Loucy (cell line): ENCODE measurements at regions not wholly inside any gene's neighbourhood (a gene's known extent, or its start where the extent isn't known, plus 50 kb on each side); places are given as distances from the start of the nearest gene placed in this dataset.

Experiments
- H2AFZ ChIP-seq: fragments of 200-600 bp; sonication (generic); 2 replicates; pipeline ENCODE4 v1.6.0; 2016; ENCODE audit warnings: antibody characterized with exemption, mild to moderate bottlenecking, low read length, moderate library complexity
- H3F3A ChIP-seq: fragments of 200-600 bp; 2 replicates; pipeline ENCODE4 v1.6.0; 2016; ENCODE audit warnings: antibody characterized with exemption, low read depth, mild to moderate bottlenecking
- H3K27me3 ChIP-seq: fragments of 200-600 bp; sonication (generic); 2 replicates; pipeline ENCODE4 v1.6.1; 2014; ENCODE audit warnings: low read length, mild to moderate bottlenecking; ENCODE audit not compliant: insufficient read depth, poor library complexity, severe bottlenecking
- H3K36me3 ChIP-seq: fragments of 200-600 bp; sonication (generic); 2 replicates; pipeline ENCODE4 v1.6.1; 2016; ENCODE audit warnings: low read length; ENCODE audit not compliant: insufficient read depth
- H3K4me1 ChIP-seq: fragments of 200-600 bp; sonication (generic); 2 replicates; pipeline ENCODE4 v1.5.1; 2014; ENCODE audit warnings: low read length, mild to moderate bottlenecking; ENCODE audit not compliant: insufficient read depth, poor library complexity, severe bottlenecking
- H3K4me2 ChIP-seq: fragments of 200-600 bp; sonication (generic); 2 replicates; pipeline ENCODE4 v1.6.0; 2014; ENCODE audit warnings: antibody characterized with exemption, low read length, low read depth, mild to moderate bottlenecking; ENCODE audit not compliant: poor library complexity, severe bottlenecking
- H3K4me3 ChIP-seq: fragments of 200-600 bp; sonication (generic); 2 replicates; pipeline ENCODE4 v1.5.1; 2014; ENCODE audit warnings: low read length, mild to moderate bottlenecking, mixed read lengths; ENCODE audit not compliant: poor library complexity, severe bottlenecking
- H3K79me2 ChIP-seq: fragments of 200-600 bp; sonication (generic); 2 replicates; pipeline ENCODE4 v1.6.1; 2014; ENCODE audit warnings: low read length; ENCODE audit not compliant: insufficient read depth
- H3K9ac ChIP-seq: fragments of 200-600 bp; sonication (generic); 2 replicates; pipeline ENCODE4 v1.6.0; 2014; ENCODE audit warnings: mild to moderate bottlenecking, low read depth, low read length, moderate library complexity; ENCODE audit not compliant: poor library complexity, severe bottlenecking
- H3K9me2 ChIP-seq: fragments of 200-600 bp; sonication (generic); replicated peaks from 2 replicates; pipeline ENCODE4 v1.6.1; 2016; ENCODE audit warnings: low read depth, low read length, mixed read lengths
- H3K9me3 ChIP-seq: fragments of 200-600 bp; sonication (generic); 2 replicates; pipeline ENCODE4 v1.6.1; 2014; ENCODE audit warnings: mild to moderate bottlenecking, antibody characterized with exemption, low read length, low read depth; ENCODE audit not compliant: insufficient read depth
- H4K20me1 ChIP-seq: fragments of 200-600 bp; sonication (generic); 2 replicates; pipeline ENCODE4 v1.6.0; 2014; ENCODE audit warnings: antibody characterized with exemption, low read length, mild to moderate bottlenecking; ENCODE audit not compliant: insufficient read depth, poor library complexity, severe bottlenecking
- EZH2phosphoT487 ChIP-seq: fragments of 200-600 bp; IDR thresholded peaks from 2 replicates; pipeline ENCODE4 v1.6.1; 2018; ENCODE audit warnings: antibody characterized with exemption, mild to moderate bottlenecking, moderate library complexity, borderline replicate concordance
- TF ChIP-seq, protein P1 (sequence below): fragments of 200-600 bp; sonication (generic); conservative IDR thresholded peaks from 2 replicates; pipeline ENCODE4 v1.5.1; 2014; ENCODE audit warnings: mild to moderate bottlenecking, antibody characterized with exemption, low read length

DNA sequence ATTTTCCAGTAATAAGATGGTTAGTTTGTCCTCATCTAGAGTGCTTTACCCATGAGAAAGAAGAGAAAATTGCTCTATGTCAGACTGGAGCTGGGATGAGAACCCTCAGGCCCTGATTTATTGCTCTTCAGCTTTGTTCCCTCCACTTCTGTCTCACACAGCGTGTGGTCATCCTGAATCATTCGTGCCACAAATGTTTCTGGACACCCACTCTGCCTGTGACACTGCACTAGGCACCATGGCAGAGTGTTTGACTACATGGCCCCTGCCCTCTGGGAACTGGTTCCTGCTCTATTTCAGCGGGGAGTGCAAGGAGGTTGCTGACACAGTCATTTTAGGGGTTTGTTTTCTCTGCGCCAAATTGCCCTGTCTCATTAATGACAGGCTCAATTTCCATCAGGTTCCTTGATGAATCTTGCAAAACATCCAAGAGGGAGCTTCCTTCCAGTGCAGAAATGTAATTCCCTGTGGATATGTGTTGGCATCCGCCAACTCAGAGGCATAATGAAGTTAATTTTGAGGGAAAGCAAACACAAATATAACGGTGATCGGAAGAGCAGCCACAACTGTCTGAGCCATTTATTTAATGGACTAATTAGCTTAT lies 207.5 kb downstream of the CLIC5 start:
- no peaks in the 10 kb centered on the region for H3K9me2 ChIP-seq
- H3K79me2 ChIP-seq: no peaks in the 10 kb centered on the region
- no peaks in the 10 kb centered on the region for H3K27me3 ChIP-seq
- H3K4me2 ChIP-seq: peak overlapping the region; percentile 47
- no peaks in the 10 kb centered on the region for H3F3A ChIP-seq
- H4K20me1 ChIP-seq: no peaks in the 10 kb centered on the region
- no peak overlapping the region for H3K9ac ChIP-seq
- no peaks in the 10 kb centered on the region; the same call in 1 of the 2 replicates for H3K9me3 ChIP-seq
- peaks cover 25% of the 10 kb centered on the region for H3K4me1 ChIP-seq
- no peak overlapping the region for H3K4me3 ChIP-seq
- H2AFZ ChIP-seq: no peak overlapping the region
- TF ChIP-seq EZH2phosphoT487: no peak
- TF ChIP-seq, protein P1, sequence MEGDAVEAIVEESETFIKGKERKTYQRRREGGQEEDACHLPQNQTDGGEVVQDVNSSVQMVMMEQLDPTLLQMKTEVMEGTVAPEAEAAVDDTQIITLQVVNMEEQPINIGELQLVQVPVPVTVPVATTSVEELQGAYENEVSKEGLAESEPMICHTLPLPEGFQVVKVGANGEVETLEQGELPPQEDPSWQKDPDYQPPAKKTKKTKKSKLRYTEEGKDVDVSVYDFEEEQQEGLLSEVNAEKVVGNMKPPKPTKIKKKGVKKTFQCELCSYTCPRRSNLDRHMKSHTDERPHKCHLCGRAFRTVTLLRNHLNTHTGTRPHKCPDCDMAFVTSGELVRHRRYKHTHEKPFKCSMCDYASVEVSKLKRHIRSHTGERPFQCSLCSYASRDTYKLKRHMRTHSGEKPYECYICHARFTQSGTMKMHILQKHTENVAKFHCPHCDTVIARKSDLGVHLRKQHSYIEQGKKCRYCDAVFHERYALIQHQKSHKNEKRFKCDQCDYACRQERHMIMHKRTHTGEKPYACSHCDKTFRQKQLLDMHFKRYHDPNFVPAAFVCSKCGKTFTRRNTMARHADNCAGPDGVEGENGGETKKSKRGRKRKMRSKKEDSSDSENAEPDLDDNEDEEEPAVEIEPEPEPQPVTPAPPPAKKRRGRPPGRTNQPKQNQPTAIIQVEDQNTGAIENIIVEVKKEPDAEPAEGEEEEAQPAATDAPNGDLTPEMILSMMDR: no peak
- H3K36me3 ChIP-seq: no peaks in the 10 kb centered on the region

DNA sequence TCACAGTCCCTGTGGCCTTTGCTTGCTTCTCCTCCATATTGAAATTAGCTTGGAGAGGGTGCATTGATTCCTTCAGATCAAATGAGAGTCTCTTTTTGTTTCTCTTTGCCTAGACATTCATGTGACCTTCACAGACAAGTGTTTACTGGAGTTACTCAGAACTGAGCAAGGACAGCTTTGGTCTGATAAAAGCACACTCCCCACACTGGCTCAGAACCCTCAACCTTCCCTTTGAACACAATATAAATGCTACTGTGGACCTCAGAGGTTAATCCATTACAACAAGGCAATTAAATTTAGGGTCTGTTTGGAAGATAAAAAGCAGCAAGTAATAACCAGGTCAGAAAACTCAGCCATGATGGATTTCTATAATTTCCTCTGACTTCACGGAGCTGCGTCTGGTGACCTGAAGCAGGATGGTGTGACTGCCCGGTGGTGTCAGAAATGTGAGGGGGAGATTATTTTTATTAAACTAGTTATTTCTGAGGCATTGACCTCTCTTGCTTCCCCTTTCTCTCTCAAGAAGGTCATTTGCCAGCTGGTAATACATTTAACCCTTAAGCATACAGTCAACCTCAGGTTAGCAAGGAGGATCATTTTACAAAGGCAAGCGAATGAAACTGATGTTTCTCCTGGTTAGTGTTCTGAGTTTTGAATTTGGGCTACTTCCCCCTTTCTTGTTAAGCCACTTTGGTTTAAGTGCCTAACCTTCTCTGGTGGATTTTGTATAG lies 208.2 kb downstream of the CLIC5 start:
- H3K9ac ChIP-seq: no peak overlapping the region
- no peaks in the 10 kb centered on the region for H3K36me3 ChIP-seq
- no peaks in the 10 kb centered on the region for H3K27me3 ChIP-seq
- no peaks in the 10 kb centered on the region for H3F3A ChIP-seq
- H3K4me3 ChIP-seq: no peak overlapping the region
- H3K4me2 ChIP-seq: no peak overlapping the region
- H3K79me2 ChIP-seq: no peaks in the 10 kb centered on the region
- H3K9me2 ChIP-seq: no peaks in the 10 kb centered on the region
- H3K9me3 ChIP-seq: no peaks in the 10 kb centered on the region; the same call in 1 of the 2 replicates
- H3K4me1 ChIP-seq: peaks cover 18% of the 10 kb centered on the region
- H2AFZ ChIP-seq: 0 out of 2 replicates have a peak overlapping the region, but pooled peaks have one; percentile 4
- TF ChIP-seq, protein P1: no peak
- TF ChIP-seq EZH2phosphoT487: no peak
- no peaks in the 10 kb centered on the region for H4K20me1 ChIP-seq

DNA sequence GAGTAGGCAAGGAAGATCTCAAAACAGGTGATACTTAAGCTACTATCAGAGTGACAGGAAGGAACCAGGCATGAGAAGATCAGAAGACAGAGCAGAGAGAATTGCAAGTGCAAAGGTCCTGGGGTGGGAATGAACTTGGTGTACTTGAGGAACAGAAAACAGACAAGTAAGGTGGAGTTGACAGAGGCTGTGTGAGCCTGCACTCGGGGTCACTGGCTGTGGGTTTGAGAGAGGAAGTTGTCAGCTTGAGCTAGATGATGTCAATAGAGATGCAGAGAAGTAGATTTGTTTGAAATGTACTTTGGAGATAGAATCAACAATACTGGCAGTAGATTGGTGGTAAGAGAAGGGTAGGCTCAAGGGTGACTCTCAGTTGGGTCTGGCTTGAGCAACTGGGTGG lies 209.5 kb downstream of the CLIC5 start:
- H3F3A ChIP-seq: no peaks in the 10 kb centered on the region

More for the DNA sequence above, 209.5 kb downstream of the CLIC5 start:
- Histone ChIP-seq H3K27me3 (no peaks in the 10 kb centered on the region), H3K9me3 (no peaks in the 10 kb centered on the region; the same call in 1 of the 2 replicates), H2AFZ (no peak overlapping the region), H3K36me3 (no peaks in the 10 kb centered on the region), H3K9ac (no peak overlapping the region), H4K20me1 (no peaks in the 10 kb centered on the region), H3K4me3 (no peak overlapping the region), H3K4me1 (peaks cover 27% of the 10 kb centered on the region), H3K79me2 (no peaks in the 10 kb centered on the region), H3K4me2 (no peak overlapping the region), H3K9me2 (no peaks in the 10 kb centered on the region)
- TF ChIP-seq, protein P1: no peak
- TF ChIP-seq EZH2phosphoT487: no peak
